ENCODE measurements at regions not wholly inside any gene's neighbourhood (a gene's known extent, or its start where the extent isn't known, plus 50 kb on each side); places are given as distances from the start of the nearest gene placed in this dataset.
A peak's percentile ranks its signal among the peaks of the same experiment; 100 is the strongest.
"Not testable (repeated sequence)": the region's sequence is repeated elsewhere in the genome, so short reads cannot be mapped to it uniquely, and the experiment has no call there.

GRCh38 chr12:94817695-94818075 lies 167.3 kb upstream of the TMCC3 start:
- Histone ChIP-seq H3K9me3 (replicated peaks in 1 of 2; ENCODE audit: control insufficient read depth in 1 of 2, insufficient read depth in 1 of 2, low read length in 2 of 2) (peaks cover 4 to 18% of the 10 kb centered on the region in 2 donors), H3K4me3 (replicated peaks in 1 of 3; ENCODE audit: low read depth in 2 of 3, low read length in 3 of 3) (no peak overlapping the region), H3K9ac (ENCODE audit: insufficient read depth, low read length, poor library complexity, severe bottlenecking) (no peak overlapping the region), H3K27ac (ENCODE audit: low read depth in 1 of 2, low read length in 2 of 2) (no peak overlapping the region), H3K79me2 (ENCODE audit: insufficient read depth, low read length) (no peaks in the 10 kb centered on the region), H3K4me2 (replicated peaks; ENCODE audit: extremely low read depth, low read length, poor library complexity, severe bottlenecking) (peak overlapping the region; percentile 38), H4K20me1 (ENCODE audit: insufficient read depth, low read length) (no peaks in the 10 kb centered on the region), H3K4me1 (ENCODE audit: control insufficient read depth in 1 of 2, insufficient read depth in 2 of 2, low read length in 2 of 2) (peaks cover 8 to 10% of the 10 kb centered on the region in 2 donors), H3K36me3 (replicated peaks in 1 of 2; ENCODE audit: control insufficient read depth in 1 of 2, insufficient read depth in 2 of 2, low read length in 2 of 2) (no peaks in the 10 kb centered on the region), H2AFZ (ENCODE audit: insufficient read depth, low read depth, low read length, poor library complexity, severe bottlenecking) (peak overlapping the region; percentile 60), H3K27me3 (ENCODE audit: control insufficient read depth in 2 of 2, insufficient read depth in 2 of 2, low read length in 2 of 2) (no peaks in the 10 kb centered on the region)
- WGBS (ENCODE audit: insufficient coverage): no CpG with 5 or more reads among the region's 1 CpG
- peaks cover 6% of the 10 kb centered on the region for H3K4me1 Mint-ChIP-seq
- no peak for DNase-seq
- no peak for TF ChIP-seq CTCF (IDR thresholded peaks at IDR 0.05)
- peaks cover 2 to 3% (median 2%) of the 10 kb centered on the region in 3 donors for H3K27me3 Mint-ChIP-seq (ENCODE audit: low read depth in 3 of 3)
- peaks cover 6 to 29% (median 24%) of the 10 kb centered on the region in 7 donors for H3K9me3 Mint-ChIP-seq
- peak overlapping the region in 1 of 7 donors; percentile 50 for H3K27ac Mint-ChIP-seq
- H3K4me3 Mint-ChIP-seq: no peak overlapping the region
- intact Hi-C loops (cut with micrococcal nuclease): no loop called here
- no peaks in the 10 kb centered on the region for H3K36me3 Mint-ChIP-seq

- H2AFZ ChIP-seq (ENCODE audit: insufficient read depth, low read depth, low read length, poor library complexity, severe bottlenecking); H3K27ac Mint-ChIP-seq; intact Hi-C loops (cut with micrococcal nuclease); H3K27me3 ChIP-seq (ENCODE audit: control insufficient read depth in 2 of 2, insufficient read depth in 2 of 2, low read length in 2 of 2); H3K4me1 ChIP-seq (ENCODE audit: control insufficient read depth in 1 of 2, insufficient read depth in 2 of 2, low read length in 2 of 2); H3K36me3 ChIP-seq (replicated peaks in 1 of 2; ENCODE audit: control insufficient read depth in 1 of 2, insufficient read depth in 2 of 2, low read length in 2 of 2); H3K4me2 ChIP-seq (replicated peaks; ENCODE audit: extremely low read depth, low read length, poor library complexity, severe bottlenecking); H3K4me1 Mint-ChIP-seq; DNase-seq; H3K9ac ChIP-seq (ENCODE audit: insufficient read depth, low read length, poor library complexity, severe bottlenecking); H4K20me1 ChIP-seq (ENCODE audit: insufficient read depth, low read length); H3K27ac ChIP-seq (ENCODE audit: low read depth in 1 of 2, low read length in 2 of 2); H3K4me3 ChIP-seq (replicated peaks in 1 of 3; ENCODE audit: low read depth in 2 of 3, low read length in 3 of 3); H3K27me3 Mint-ChIP-seq (ENCODE audit: low read depth in 3 of 3); H3K36me3 Mint-ChIP-seq; H3K79me2 ChIP-seq (ENCODE audit: insufficient read depth, low read length): not testable (repeated sequence)
- Mint-ChIP-seq H3K4me3 (peak overlapping the region in 1 of 2 donors; percentile 31), H3K9me3 (peaks cover 8 to 34% (median 29%) of the 10 kb centered on the region in 7 donors)
- peaks cover 7 to 23% of the 10 kb centered on the region in 2 donors for H3K9me3 ChIP-seq (replicated peaks in 1 of 2; ENCODE audit: control insufficient read depth in 1 of 2, insufficient read depth in 1 of 2, low read length in 2 of 2)
- 96% methylated on average over 5 of the region's 15 CpGs for WGBS (ENCODE audit: insufficient coverage)
Observed at GRCh38 chr12:94817201-94817600, 166.8 kb upstream of the TMCC3 start.

GRCh38 chr12:94816746-94817145 lies 166.4 kb upstream of the TMCC3 start:
- DNase-seq; intact Hi-C loops (cut with micrococcal nuclease); H3K9ac ChIP-seq (ENCODE audit: insufficient read depth, low read length, poor library complexity, severe bottlenecking); H2AFZ ChIP-seq (ENCODE audit: insufficient read depth, low read depth, low read length, poor library complexity, severe bottlenecking); H3K4me1 ChIP-seq (ENCODE audit: control insufficient read depth in 1 of 2, insufficient read depth in 2 of 2, low read length in 2 of 2); H3K79me2 ChIP-seq (ENCODE audit: insufficient read depth, low read length); H3K36me3 ChIP-seq (replicated peaks in 1 of 2; ENCODE audit: control insufficient read depth in 1 of 2, insufficient read depth in 2 of 2, low read length in 2 of 2); H3K27ac Mint-ChIP-seq; H3K4me3 Mint-ChIP-seq; H3K4me3 ChIP-seq (replicated peaks in 1 of 3; ENCODE audit: low read depth in 2 of 3, low read length in 3 of 3); H3K27me3 Mint-ChIP-seq (ENCODE audit: low read depth in 3 of 3); H4K20me1 ChIP-seq (ENCODE audit: insufficient read depth, low read length); H3K4me1 Mint-ChIP-seq; H3K27ac ChIP-seq (ENCODE audit: low read depth in 1 of 2, low read length in 2 of 2); H3K4me2 ChIP-seq (replicated peaks; ENCODE audit: extremely low read depth, low read length, poor library complexity, severe bottlenecking); H3K36me3 Mint-ChIP-seq; H3K27me3 ChIP-seq (ENCODE audit: control insufficient read depth in 2 of 2, insufficient read depth in 2 of 2, low read length in 2 of 2): not testable (repeated sequence)
- peaks cover 10 to 37% (median 31%) of the 10 kb centered on the region in 7 donors for H3K9me3 Mint-ChIP-seq
- peaks cover 9 to 28% of the 10 kb centered on the region in 2 donors for H3K9me3 ChIP-seq (replicated peaks in 1 of 2; ENCODE audit: control insufficient read depth in 1 of 2, insufficient read depth in 1 of 2, low read length in 2 of 2)
- WGBS (ENCODE audit: insufficient coverage): no CpG with 5 or more reads among the region's 5 CpGs

Data from CD14-positive monocyte (primary cell).